HG02610 (cell line): ENCODE measurements at regions not wholly inside any gene's neighbourhood (a gene's known extent, or its start where the extent isn't known, plus 50 kb on each side); places are given as distances from the start of the nearest gene placed in this dataset.
"Not testable (repeated sequence)": the region's sequence is repeated elsewhere in the genome, so short reads cannot be mapped to it uniquely, and the experiment has no call there.

Experiments
- ATAC-seq: cut with Tn5 transposase; IDR thresholded peaks from one replicate; pipeline ENCODE4 v1.9.1; 2021; ENCODE audit warnings: mild to moderate bottlenecking, moderate library complexity; ENCODE audit not compliant: unreplicated experiment

- ATAC-seq = no peak
Measured at GRCh38 chr3:519026-519425, 322.5 kb downstream of the CHL1 start.

GRCh38 chr3:522888-523287 is 326.3 kb downstream of the CHL1 start:
- ATAC-seq = no peak

GRCh38 chr3:525415-525814 is 328.9 kb downstream of the CHL1 start:
- no peak for ATAC-seq

- peak; percentile 44 for ATAC-seq
Measured at GRCh38 chr3:535566-536416, 339.2 kb downstream of the CHL1 start.

GRCh38 chr3:536417-536813 is 339.9 kb downstream of the CHL1 start:
- ATAC-seq = no peak

- no peak for ATAC-seq
Measured at GRCh38 chr3:541062-541801, 344.7 kb downstream of the CHL1 start.

- no peak for ATAC-seq
Measured at GRCh38 chr3:542021-542420, 345.5 kb downstream of the CHL1 start.

- no peak for ATAC-seq
Measured at GRCh38 chr3:549636-550035, 353.1 kb downstream of the CHL1 start.

GRCh38 chr3:550471-550870 is 353.9 kb downstream of the CHL1 start:
- no peak for ATAC-seq

- ATAC-seq = peak; percentile 97
Measured at GRCh38 chr3:557972-558371, 361.4 kb downstream of the CHL1 start.

- ATAC-seq = no peak
Measured at GRCh38 chr3:567488-568185, 371.1 kb downstream of the CHL1 start.

GRCh38 chr3:579529-579928 is 383.0 kb downstream of the CHL1 start:
- not testable (repeated sequence) for ATAC-seq

GRCh38 chr3:589066-589465 is 392.5 kb downstream of the CHL1 start:
- ATAC-seq = not testable (repeated sequence)

- ATAC-seq = peak; percentile 86
Measured at GRCh38 chr3:597304-597703, 400.7 kb downstream of the CHL1 start.

- not testable (repeated sequence) for ATAC-seq
Measured at GRCh38 chr3:597746-598145, 401.2 kb downstream of the CHL1 start.

- not testable (repeated sequence) for ATAC-seq
Measured at GRCh38 chr3:607480-607879, 410.9 kb downstream of the CHL1 start.

- no peak for ATAC-seq
Measured at GRCh38 chr3:621714-622113, 425.2 kb downstream of the CHL1 start.

GRCh38 chr3:622314-622713 is 425.8 kb downstream of the CHL1 start:
- no peak for ATAC-seq

- no peak for ATAC-seq
Measured at GRCh38 chr3:623914-624545, 427.5 kb downstream of the CHL1 start.

- peak; percentile 72 for ATAC-seq
Measured at GRCh38 chr3:632571-633170, 436.1 kb downstream of the CHL1 start.

- ATAC-seq = no peak
Measured at GRCh38 chr3:634511-634910, 437.9 kb downstream of the CHL1 start.
